ENCODE measurements at regions not wholly inside any gene's neighbourhood (a gene's known extent, or its start where the extent isn't known, plus 50 kb on each side); places are given as distances from the start of the nearest gene placed in this dataset.

- TF ChIP-seq MGA (IDR thresholded peaks at IDR 0.05) (no peak), RBM14 (IDR thresholded peaks at IDR 0.05; ENCODE audit: borderline replicate concordance, insufficient read depth, low read depth, low read length) (no peak), SAFB2 (IDR thresholded peaks at IDR 0.05; ENCODE audit: borderline replicate concordance, low read depth, low read length, severe bottlenecking) (no peak), NEUROD1 (IDR thresholded peaks at IDR 0.05; ENCODE audit: borderline replicate concordance, low read depth, low read length, partially characterized antibody) (no peak), POLR2AphosphoS5 (IDR thresholded peaks at IDR 0.05; ENCODE audit: control insufficient read depth, insufficient read depth, low read depth, low read length) (no peak), TCF7L2 (IDR thresholded peaks at IDR 0.05; ENCODE audit: low read depth, low read length) (no peak), SIX5 (IDR thresholded peaks at IDR 0.05; ENCODE audit: borderline replicate concordance in 1 of 2, insufficient read depth in 1 of 2, low read depth in 1 of 2, low read length in 2 of 2) (no peak), IRF2 (CRISPR knock-in tag; IDR thresholded peaks at IDR 0.05) (no peak), NFRKB (IDR thresholded peaks at IDR 0.05; ENCODE audit: low read depth) (no peak), REST (IDR thresholded peaks at IDR 0.05; ENCODE audit: borderline replicate concordance) (no peak), REST (CRISPR knock-in tag; IDR thresholded peaks at IDR 0.05; ENCODE audit: low read depth) (no peak), ZNF354B (CRISPR knock-in tag; IDR thresholded peaks at IDR 0.05) (no peak), KAT7 (CRISPR knock-in tag; IDR thresholded peaks at IDR 0.05; ENCODE audit: borderline replicate concordance) (no peak)
- TF ChIP-seq, protein P1, sequence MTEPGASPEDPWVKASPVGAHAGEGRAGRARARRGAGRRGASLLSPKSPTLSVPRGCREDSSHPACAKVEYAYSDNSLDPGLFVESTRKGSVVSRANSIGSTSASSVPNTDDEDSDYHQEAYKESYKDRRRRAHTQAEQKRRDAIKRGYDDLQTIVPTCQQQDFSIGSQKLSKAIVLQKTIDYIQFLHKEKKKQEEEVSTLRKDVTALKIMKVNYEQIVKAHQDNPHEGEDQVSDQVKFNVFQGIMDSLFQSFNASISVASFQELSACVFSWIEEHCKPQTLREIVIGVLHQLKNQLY (CRISPR knock-in tag; conservative IDR thresholded peaks at IDR 0.05) = no peak
- TF ChIP-seq, protein P2, sequence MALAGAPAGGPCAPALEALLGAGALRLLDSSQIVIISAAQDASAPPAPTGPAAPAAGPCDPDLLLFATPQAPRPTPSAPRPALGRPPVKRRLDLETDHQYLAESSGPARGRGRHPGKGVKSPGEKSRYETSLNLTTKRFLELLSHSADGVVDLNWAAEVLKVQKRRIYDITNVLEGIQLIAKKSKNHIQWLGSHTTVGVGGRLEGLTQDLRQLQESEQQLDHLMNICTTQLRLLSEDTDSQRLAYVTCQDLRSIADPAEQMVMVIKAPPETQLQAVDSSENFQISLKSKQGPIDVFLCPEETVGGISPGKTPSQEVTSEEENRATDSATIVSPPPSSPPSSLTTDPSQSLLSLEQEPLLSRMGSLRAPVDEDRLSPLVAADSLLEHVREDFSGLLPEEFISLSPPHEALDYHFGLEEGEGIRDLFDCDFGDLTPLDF (CRISPR knock-in tag; IDR thresholded peaks at IDR 0.05) = no peak
These were observed 80.9 kb downstream of the C4orf33 start for GRCh38 chr4:129176864-129177263.
